Gastrocnemius medialis (tissue), 4 donors: ENCODE measurements at regions not wholly inside any gene's neighbourhood (a gene's known extent, or its start where the extent isn't known, plus 50 kb on each side); places are given as distances from the start of the nearest gene placed in this dataset.
"Not testable (repeated sequence)": the region's sequence is repeated elsewhere in the genome, so short reads cannot be mapped to it uniquely, and the experiment has no call there.

Experiments used
- POLR2A ChIP-seq, 2 donors: fragments of 450-650 bp; IDR thresholded peaks; one replicate each; pipeline ENCODE4 v1.6.1; 2017; ENCODE audit warnings: antibody characterized with exemption in 2 of 2, mild to moderate bottlenecking in 2 of 2, moderate library complexity in 2 of 2
- TF ChIP-seq, protein P1 (sequence below), 5 experiments: fragments of 450-650 bp in 3 of 5; fragments of 200-600 bp in 2 of 5; sonication (generic) in 2 of 5; IDR thresholded peaks in 4 of 5; conservative IDR thresholded peaks in 1 of 5; 1 replicate in 4 of 5; 2 replicates in 1 of 5; pipeline ENCODE4 v1.5.1; 2016 to 2019; ENCODE audit warnings: antibody characterized with exemption in 5 of 5, mild to moderate bottlenecking in 3 of 5, moderate library complexity in 3 of 5

GRCh38 chr1:830750-831149 is 93.0 kb upstream of the SAMD11 start:
- TF ChIP-seq, protein P1, sequence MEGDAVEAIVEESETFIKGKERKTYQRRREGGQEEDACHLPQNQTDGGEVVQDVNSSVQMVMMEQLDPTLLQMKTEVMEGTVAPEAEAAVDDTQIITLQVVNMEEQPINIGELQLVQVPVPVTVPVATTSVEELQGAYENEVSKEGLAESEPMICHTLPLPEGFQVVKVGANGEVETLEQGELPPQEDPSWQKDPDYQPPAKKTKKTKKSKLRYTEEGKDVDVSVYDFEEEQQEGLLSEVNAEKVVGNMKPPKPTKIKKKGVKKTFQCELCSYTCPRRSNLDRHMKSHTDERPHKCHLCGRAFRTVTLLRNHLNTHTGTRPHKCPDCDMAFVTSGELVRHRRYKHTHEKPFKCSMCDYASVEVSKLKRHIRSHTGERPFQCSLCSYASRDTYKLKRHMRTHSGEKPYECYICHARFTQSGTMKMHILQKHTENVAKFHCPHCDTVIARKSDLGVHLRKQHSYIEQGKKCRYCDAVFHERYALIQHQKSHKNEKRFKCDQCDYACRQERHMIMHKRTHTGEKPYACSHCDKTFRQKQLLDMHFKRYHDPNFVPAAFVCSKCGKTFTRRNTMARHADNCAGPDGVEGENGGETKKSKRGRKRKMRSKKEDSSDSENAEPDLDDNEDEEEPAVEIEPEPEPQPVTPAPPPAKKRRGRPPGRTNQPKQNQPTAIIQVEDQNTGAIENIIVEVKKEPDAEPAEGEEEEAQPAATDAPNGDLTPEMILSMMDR (IDR thresholded peaks at IDR 0.05 in 4 of 5, conservative IDR thresholded peaks at IDR 0.05 in 1 of 5) = not testable (repeated sequence)
- not testable (repeated sequence) for TF ChIP-seq POLR2A (IDR thresholded peaks at IDR 0.05)
